Breast epithelium (tissue), 4 donors: ENCODE measurements at regions not wholly inside any gene's neighbourhood (a gene's known extent, or its start where the extent isn't known, plus 50 kb on each side); places are given as distances from the start of the nearest gene placed in this dataset.

ENCODE experiments used
- DNase-seq, 2 donors: peaks; one replicate each; pipeline ENCODE4 v3.0.0-alpha.2; 2019; ENCODE audit warnings: low spot score in 2 of 2
- H3K27ac ChIP-seq, 2 donors: fragments of 200-600 bp; sonication (generic) in 1 of 2; one replicate each; pipeline ENCODE4 v1.5.1; 2016 to 2019; ENCODE audit warnings: mild to moderate bottlenecking in 1 of 2
- H3K27me3 ChIP-seq, 2 donors: fragments of 200-600 bp; sonication (generic) in 1 of 2; one replicate each; pipeline versions ENCODE4 v1.5.1 to v1.6.0; 2017 to 2019; ENCODE audit warnings: control low read depth in 1 of 2, mild to moderate bottlenecking in 1 of 2
- H3K36me3 ChIP-seq: fragments of 200-600 bp; one replicate; pipeline ENCODE4 v1.5.1; 2019
- H3K4me1 ChIP-seq, 2 donors: fragments of 200-600 bp; sonication (generic); one replicate each; pipeline ENCODE4 v1.5.1; 2016 to 2019; ENCODE audit warnings: control low read depth in 1 of 2
- H3K4me3 ChIP-seq, 3 donors: fragments of 200-600 bp; sonication (generic); 1 replicate in 2 of 3; 2 replicates in 1 of 3; pipeline ENCODE4 v1.5.1; 2016 to 2019; ENCODE audit warnings: mild to moderate bottlenecking in 3 of 3, moderate library complexity in 2 of 3
- H3K9me3 ChIP-seq, 2 donors: fragments of 200-600 bp; sonication (generic) in 1 of 2; one replicate each; pipeline ENCODE4 v1.5.1; 2016 to 2019; ENCODE audit warnings: control low read depth in 1 of 2
- CTCF ChIP-seq, 3 donors: fragments of 450-650 bp; IDR thresholded peaks; one replicate each; pipeline ENCODE4 v1.5.1; 2016 to 2017; ENCODE audit warnings: antibody characterized with exemption in 3 of 3, mild to moderate bottlenecking in 3 of 3, moderate library complexity in 3 of 3
- POLR2A ChIP-seq: fragments of 450-650 bp; IDR thresholded peaks from one replicate; pipeline ENCODE4 v1.6.1; 2016; ENCODE audit warnings: antibody characterized with exemption, mild to moderate bottlenecking, moderate library complexity
- POLR2AphosphoS5 ChIP-seq, 3 donors: sonication (generic); formaldehyde crosslinking; IDR thresholded peaks; one replicate each; pipeline ENCODE4 v1.6.1; 2017; ENCODE audit warnings: antibody characterized with exemption in 3 of 3
- intact Hi-C: fragments of 100-400 bp; cut with DNase I; formaldehyde crosslinking; loops from one replicate; pipeline ENCODE4 v1.15.1; 2023; ENCODE audit warnings: low total_unique reads

- no peak overlapping the region for H3K4me3 ChIP-seq
- no peaks in the 10 kb centered on the region for H3K4me1 ChIP-seq
- intact Hi-C loops: no loop called here
- no peaks in the 10 kb centered on the region for H3K36me3 ChIP-seq
- no peaks in the 10 kb centered on the region for H3K27me3 ChIP-seq
- TF ChIP-seq POLR2A (no peak), CTCF (IDR thresholded peaks at IDR 0.05) (no peak), POLR2AphosphoS5 (IDR thresholded peaks at IDR 0.05) (no peak)
- no peaks in the 10 kb centered on the region for H3K9me3 ChIP-seq
- no peak for DNase-seq
- H3K27ac ChIP-seq: no peak overlapping the region
Measured at GRCh38 chr12:25659621-25660020, 106.5 kb upstream of the LMNTD1 start.

GRCh38 chr12:25670076-25671055 lies 117.3 kb upstream of the LMNTD1 start:
- H3K4me3 ChIP-seq: no peak overlapping the region
- intact Hi-C loops: no loop called here
- no peaks in the 10 kb centered on the region for H3K4me1 ChIP-seq
- no peaks in the 10 kb centered on the region for H3K36me3 ChIP-seq
- H3K27ac ChIP-seq: no peak overlapping the region
- no peaks in the 10 kb centered on the region for H3K27me3 ChIP-seq
- TF ChIP-seq POLR2A: no peak
- DNase-seq: no peak
- no peaks in the 10 kb centered on the region for H3K9me3 ChIP-seq

GRCh38 chr12:25675808-25676207 lies 122.7 kb upstream of the LMNTD1 start:
- no peaks in the 10 kb centered on the region for H3K9me3 ChIP-seq
- no peak for DNase-seq
- H3K36me3 ChIP-seq: no peaks in the 10 kb centered on the region
- H3K4me3 ChIP-seq: no peak overlapping the region
- intact Hi-C loops: no loop called here
- no peak overlapping the region for H3K27ac ChIP-seq
- H3K27me3 ChIP-seq: no peaks in the 10 kb centered on the region
- H3K4me1 ChIP-seq: no peaks in the 10 kb centered on the region
- TF ChIP-seq POLR2A (no peak), CTCF (IDR thresholded peaks at IDR 0.05) (no peak), POLR2AphosphoS5 (IDR thresholded peaks at IDR 0.05) (no peak)

- H3K9me3 ChIP-seq: no peaks in the 10 kb centered on the region
- H3K27ac ChIP-seq: no peak overlapping the region
- no peaks in the 10 kb centered on the region for H3K27me3 ChIP-seq
- DNase-seq: no peak
- H3K36me3 ChIP-seq: no peaks in the 10 kb centered on the region
- intact Hi-C loops: no loop called here
- TF ChIP-seq POLR2AphosphoS5 (IDR thresholded peaks at IDR 0.05): no peak
- TF ChIP-seq CTCF (IDR thresholded peaks at IDR 0.05): no peak
- TF ChIP-seq POLR2A: no peak
- no peak overlapping the region for H3K4me3 ChIP-seq
- no peaks in the 10 kb centered on the region for H3K4me1 ChIP-seq
Measured at GRCh38 chr12:25677232-25677937, 124.3 kb upstream of the LMNTD1 start.

- TF ChIP-seq POLR2AphosphoS5 (IDR thresholded peaks at IDR 0.05) (no peak), POLR2A (no peak), CTCF (IDR thresholded peaks at IDR 0.05) (no peak)
- Histone ChIP-seq H3K27me3 (no peaks in the 10 kb centered on the region), H3K4me3 (no peak overlapping the region), H3K36me3 (no peaks in the 10 kb centered on the region), H3K4me1 (no peaks in the 10 kb centered on the region), H3K27ac (no peak overlapping the region), H3K9me3 (no peaks in the 10 kb centered on the region)
- no peak for DNase-seq
- intact Hi-C loops: no loop called here
Measured at GRCh38 chr12:25681580-25681979, 128.5 kb upstream of the LMNTD1 start.
